DND-41 (cell line): ENCODE measurements at regions not wholly inside any gene's neighbourhood (a gene's known extent, or its start where the extent isn't known, plus 50 kb on each side); places are given as distances from the start of the nearest gene placed in this dataset.

Experiments
- ATAC-seq: fragments of 200-7000 bp; cut with Tn5 transposase; 3 replicates; pipeline ENCODE4 v1.9.1; 2021; ENCODE audit warnings: low read depth; ENCODE audit not compliant: insufficient read depth
- DNase-seq: peaks from one replicate; pipeline ENCODE4 v3.0.0-alpha.2; 2020
- H2AFZ ChIP-seq: 2 replicates; pipeline ENCODE4 v1.6.0; 2012; ENCODE audit warnings: low read depth, low read length
- H3K27ac ChIP-seq: 2 replicates; pipeline ENCODE4 v1.5.1; 2012; ENCODE audit warnings: low read length, inconsistent platforms
- H3K27me3 ChIP-seq: fragments of 200-600 bp; sonication (generic); 2 replicates; pipeline ENCODE4 v1.6.0; 2012; ENCODE audit warnings: low read length, mild to moderate bottlenecking, inconsistent platforms; ENCODE audit not compliant: insufficient read depth, poor library complexity
- H3K36me3 ChIP-seq: 2 replicates; pipeline ENCODE4 v1.5.1; 2012; ENCODE audit warnings: low read length, inconsistent platforms; ENCODE audit not compliant: insufficient read depth
- H3K4me1 ChIP-seq: 2 replicates; pipeline ENCODE4 v1.5.1; 2012; ENCODE audit warnings: mild to moderate bottlenecking, low read length; ENCODE audit not compliant: insufficient read depth
- H3K4me2 ChIP-seq: 2 replicates; pipeline ENCODE4 v1.6.0; 2012; ENCODE audit warnings: mild to moderate bottlenecking, moderate library complexity, low read length, inconsistent platforms; ENCODE audit not compliant: insufficient read depth
- H3K4me3 ChIP-seq, 2 experiments: fragments of 200-600 bp in 1 of 2; shearing (Covaris generic) in 1 of 2; 2 replicates each; pipeline ENCODE4 v1.5.1; 2012 to 2016; ENCODE audit warnings: inconsistent platforms in 2 of 2, low read length in 2 of 2, mild to moderate bottlenecking in 2 of 2, low read depth in 1 of 2, moderate library complexity in 1 of 2
- H3K79me2 ChIP-seq: 2 replicates; pipeline ENCODE4 v1.6.0; 2012; ENCODE audit warnings: low read length, inconsistent platforms; ENCODE audit not compliant: insufficient read depth
- H3K9ac ChIP-seq: 2 replicates; pipeline ENCODE4 v1.6.0; 2012; ENCODE audit warnings: low read depth, mild to moderate bottlenecking, inconsistent platforms, low read length, moderate library complexity
- H3K9me3 ChIP-seq: 2 replicates; pipeline ENCODE4 v1.5.1; 2012; ENCODE audit warnings: low read length, moderate library complexity, mild to moderate bottlenecking, inconsistent platforms; ENCODE audit not compliant: insufficient read depth, severe bottlenecking
- H4K20me1 ChIP-seq: 2 replicates; pipeline ENCODE4 v1.6.0; 2012; ENCODE audit warnings: low read length; ENCODE audit not compliant: insufficient read depth
- EZH2 ChIP-seq: IDR thresholded peaks from 3 replicates; pipeline ENCODE4 v1.6.1; 2012; ENCODE audit warnings: borderline replicate concordance, low read depth, mild to moderate bottlenecking, moderate library complexity, low read length, inconsistent platforms; ENCODE audit not compliant: severe bottlenecking
- TF ChIP-seq, protein P1 (sequence below): IDR thresholded peaks from 2 replicates; pipeline ENCODE4 v1.5.1; 2012; ENCODE audit warnings: borderline replicate concordance, low read length, moderate library complexity, mild to moderate bottlenecking; ENCODE audit not compliant: poor library complexity, severe bottlenecking; ENCODE audit errors: extremely low read depth

- no peaks in the 10 kb centered on the region for H3K27me3 ChIP-seq
- DNase-seq (no peak), ATAC-seq (no peak)
- no peaks in the 10 kb centered on the region for H3K9me3 ChIP-seq
- no peak overlapping the region for H3K4me3 ChIP-seq
- no peaks in the 10 kb centered on the region for H3K79me2 ChIP-seq
- H3K36me3 ChIP-seq, result no peaks in the 10 kb centered on the region
- no peak overlapping the region for H2AFZ ChIP-seq
- no peak for TF ChIP-seq EZH2
- TF ChIP-seq, protein P1, sequence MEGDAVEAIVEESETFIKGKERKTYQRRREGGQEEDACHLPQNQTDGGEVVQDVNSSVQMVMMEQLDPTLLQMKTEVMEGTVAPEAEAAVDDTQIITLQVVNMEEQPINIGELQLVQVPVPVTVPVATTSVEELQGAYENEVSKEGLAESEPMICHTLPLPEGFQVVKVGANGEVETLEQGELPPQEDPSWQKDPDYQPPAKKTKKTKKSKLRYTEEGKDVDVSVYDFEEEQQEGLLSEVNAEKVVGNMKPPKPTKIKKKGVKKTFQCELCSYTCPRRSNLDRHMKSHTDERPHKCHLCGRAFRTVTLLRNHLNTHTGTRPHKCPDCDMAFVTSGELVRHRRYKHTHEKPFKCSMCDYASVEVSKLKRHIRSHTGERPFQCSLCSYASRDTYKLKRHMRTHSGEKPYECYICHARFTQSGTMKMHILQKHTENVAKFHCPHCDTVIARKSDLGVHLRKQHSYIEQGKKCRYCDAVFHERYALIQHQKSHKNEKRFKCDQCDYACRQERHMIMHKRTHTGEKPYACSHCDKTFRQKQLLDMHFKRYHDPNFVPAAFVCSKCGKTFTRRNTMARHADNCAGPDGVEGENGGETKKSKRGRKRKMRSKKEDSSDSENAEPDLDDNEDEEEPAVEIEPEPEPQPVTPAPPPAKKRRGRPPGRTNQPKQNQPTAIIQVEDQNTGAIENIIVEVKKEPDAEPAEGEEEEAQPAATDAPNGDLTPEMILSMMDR, result no peak
- H3K4me2 ChIP-seq, result no peak overlapping the region
- H3K9ac ChIP-seq, result no peak overlapping the region
- no peak overlapping the region for H3K27ac ChIP-seq
- no peaks in the 10 kb centered on the region for H3K4me1 ChIP-seq
- H4K20me1 ChIP-seq, result no peaks in the 10 kb centered on the region
Observed at GRCh38 chr7:152911922-152912321, 152.4 kb downstream of the ACTR3B start.

GRCh38 chr7:152912511-152912910 is 153.0 kb downstream of the ACTR3B start:
- no peak overlapping the region for H3K4me3 ChIP-seq
- no peaks in the 10 kb centered on the region for H3K9me3 ChIP-seq
- H3K36me3 ChIP-seq, result no peaks in the 10 kb centered on the region
- H3K4me2 ChIP-seq, result no peak overlapping the region
- no peak overlapping the region for H3K9ac ChIP-seq
- H3K27ac ChIP-seq, result no peak overlapping the region
- no peaks in the 10 kb centered on the region for H3K79me2 ChIP-seq
- no peak for DNase-seq
- no peaks in the 10 kb centered on the region for H3K4me1 ChIP-seq
- H3K27me3 ChIP-seq, result no peaks in the 10 kb centered on the region
- H2AFZ ChIP-seq, result no peak overlapping the region
- no peaks in the 10 kb centered on the region for H4K20me1 ChIP-seq
- no peak for TF ChIP-seq EZH2
- TF ChIP-seq, protein P1, result no peak
- ATAC-seq, result no peak

DNA sequence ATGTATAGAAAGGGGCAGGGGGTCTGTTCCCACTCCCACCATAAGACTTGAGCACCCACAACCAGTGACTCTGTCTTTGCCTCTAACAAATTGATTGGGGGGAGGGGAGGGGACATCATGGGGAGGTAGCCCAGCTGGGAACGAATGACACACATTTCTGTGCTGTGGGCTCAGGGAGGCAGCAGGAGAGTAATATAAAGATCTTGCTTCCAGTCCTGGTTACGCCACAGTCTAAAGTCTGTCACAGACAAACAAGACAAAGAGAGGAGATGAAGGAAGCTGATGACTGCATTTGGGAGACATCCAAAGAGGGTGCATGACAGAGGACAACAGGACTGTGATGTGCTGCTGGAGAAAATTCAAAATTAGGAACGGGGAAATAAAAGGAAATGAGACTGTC is 153.9 kb downstream of the ACTR3B start:
- no peaks in the 10 kb centered on the region for H3K27me3 ChIP-seq
- H3K4me1 ChIP-seq, result no peaks in the 10 kb centered on the region
- no peaks in the 10 kb centered on the region for H3K36me3 ChIP-seq
- no peaks in the 10 kb centered on the region for H3K9me3 ChIP-seq
- H4K20me1 ChIP-seq, result no peaks in the 10 kb centered on the region
- no peak overlapping the region for H3K27ac ChIP-seq
- no peak overlapping the region for H3K4me2 ChIP-seq
- no peak overlapping the region for H2AFZ ChIP-seq
- no peak for ATAC-seq
- no peaks in the 10 kb centered on the region for H3K79me2 ChIP-seq
- DNase-seq, result no peak
- TF ChIP-seq EZH2, result no peak
- TF ChIP-seq, protein P1, result no peak
- no peak overlapping the region for H3K4me3 ChIP-seq
- no peak overlapping the region for H3K9ac ChIP-seq
